H1 (cell line): ENCODE measurements at regions not wholly inside any gene's neighbourhood (a gene's known extent, or its start where the extent isn't known, plus 50 kb on each side); places are given as distances from the start of the nearest gene placed in this dataset.

Experiments used
- ASH2L ChIP-seq: fragments of 200-600, 300-600 bp; sonication (generic); IDR thresholded peaks from one replicate; pipeline ENCODE4 v1.7.1; 2017; ENCODE audit warnings: low read length
- CHD7 ChIP-seq: fragments of 300-600 bp; sonication (generic); IDR thresholded peaks from 2 replicates; pipeline ENCODE4 v1.7.1; 2012; ENCODE audit warnings: low read length, moderate library complexity, mild to moderate bottlenecking, inconsistent platforms; ENCODE audit not compliant: insufficient replicate concordance
- RXRA ChIP-seq: IDR thresholded peaks from 2 replicates; pipeline ENCODE4 v1.6.1; 2011; ENCODE audit warnings: low read depth, mild to moderate bottlenecking, low read length, moderate library complexity; ENCODE audit not compliant: insufficient read depth
- SP4 ChIP-seq: IDR thresholded peaks from 2 replicates; pipeline ENCODE4 v1.6.1; 2012; ENCODE audit warnings: low read length, inconsistent platforms

GRCh38 chr4:125539691-125540090 lies 224.9 kb downstream of the FAT4 start (continued):
- TF ChIP-seq CHD7, result no peak
- TF ChIP-seq ASH2L, result no peak
- TF ChIP-seq RXRA, result no peak
- no peak for TF ChIP-seq SP4
